SU-DHL-6 (cell line): ENCODE measurements at regions not wholly inside any gene's neighbourhood (a gene's known extent, or its start where the extent isn't known, plus 50 kb on each side); places are given as distances from the start of the nearest gene placed in this dataset.

Source experiments
- H2AFZ ChIP-seq: fragments of 200-600 bp; sonication (generic); 2 replicates; pipeline ENCODE4 v1.6.1; 2014; ENCODE audit warnings: low read depth, mild to moderate bottlenecking, moderate library complexity, mixed read lengths, antibody characterized with exemption, low read length; ENCODE audit not compliant: severe bottlenecking
- H3F3A ChIP-seq: fragments of 200-600 bp; shearing (Covaris generic); 2 replicates; pipeline ENCODE4 v1.6.0; 2016; ENCODE audit warnings: antibody characterized with exemption, mild to moderate bottlenecking; ENCODE audit not compliant: insufficient read depth
- H3K27ac ChIP-seq: fragments of 200-600 bp; sonication (generic); 2 replicates; pipeline ENCODE4 v1.5.1; 2016; ENCODE audit warnings: low read depth, mild to moderate bottlenecking, low read length, moderate library complexity, mixed read lengths
- H3K27me3 ChIP-seq: fragments of 200-600 bp; sonication (generic), shearing (Covaris generic); 2 replicates; pipeline ENCODE4 v1.6.0; 2014; ENCODE audit warnings: mild to moderate bottlenecking, low read length
- H3K36me3 ChIP-seq: fragments of 200-600 bp; sonication (generic); 2 replicates; pipeline ENCODE4 v1.6.1; 2014; ENCODE audit warnings: mild to moderate bottlenecking, low read length, mixed read lengths
- H3K4me2 ChIP-seq: fragments of 300-600, 200-600 bp; shearing (Covaris generic), sonication (generic); 2 replicates; pipeline ENCODE4 v1.6.0; 2014; ENCODE audit warnings: low read length, low read depth, mild to moderate bottlenecking; ENCODE audit not compliant: poor library complexity, severe bottlenecking
- H3K4me3 ChIP-seq: fragments of 200-600 bp; sonication (generic); 2 replicates; pipeline ENCODE4 v1.5.1; 2014; ENCODE audit warnings: antibody characterized with exemption, low read length, mild to moderate bottlenecking, mixed read lengths; ENCODE audit not compliant: insufficient read depth, poor library complexity, severe bottlenecking
- H3K79me2 ChIP-seq: fragments of 200-600 bp; sonication (generic); 2 replicates; pipeline ENCODE4 v1.6.1; 2014; ENCODE audit warnings: mild to moderate bottlenecking, low read length, moderate library complexity; ENCODE audit not compliant: insufficient read depth
- H3K9ac ChIP-seq: fragments of 200-600 bp; sonication (generic); 2 replicates; pipeline ENCODE4 v1.7.0; 2014; ENCODE audit warnings: mild to moderate bottlenecking, low read length
- H3K9me2 ChIP-seq: fragments of 200-600 bp; sonication (generic); replicated peaks from 2 replicates; pipeline ENCODE4 v1.6.1; 2014; ENCODE audit warnings: low read length; ENCODE audit not compliant: insufficient read depth
- H3K9me3 ChIP-seq: fragments of 200-600 bp; sonication (generic); 2 replicates; pipeline ENCODE4 v1.6.1; 2014; ENCODE audit warnings: low read length, mixed read lengths; ENCODE audit not compliant: insufficient read depth
- H4K20me1 ChIP-seq: fragments of 200-600 bp; sonication (generic); 2 replicates; pipeline ENCODE4 v1.6.1; 2014; ENCODE audit warnings: low read depth, mild to moderate bottlenecking, antibody characterized with exemption, low read length, moderate library complexity, mixed read lengths
- CTCF ChIP-seq: fragments of 200-600 bp; sonication (generic); IDR thresholded peaks from one replicate; pipeline ENCODE4 v1.5.1; 2017; ENCODE audit warnings: antibody characterized with exemption, mild to moderate bottlenecking, low read length, moderate library complexity; ENCODE audit not compliant: insufficient read depth, poor library complexity, severe bottlenecking
- EZH2phosphoT487 ChIP-seq: fragments of 200-600 bp; sonication (generic), shearing (Covaris generic); conservative IDR thresholded peaks from 2 replicates; pipeline ENCODE4 v1.6.1; 2018; ENCODE audit warnings: mild to moderate bottlenecking, antibody characterized with exemption, low read length, moderate library complexity, mixed read lengths

DNA sequence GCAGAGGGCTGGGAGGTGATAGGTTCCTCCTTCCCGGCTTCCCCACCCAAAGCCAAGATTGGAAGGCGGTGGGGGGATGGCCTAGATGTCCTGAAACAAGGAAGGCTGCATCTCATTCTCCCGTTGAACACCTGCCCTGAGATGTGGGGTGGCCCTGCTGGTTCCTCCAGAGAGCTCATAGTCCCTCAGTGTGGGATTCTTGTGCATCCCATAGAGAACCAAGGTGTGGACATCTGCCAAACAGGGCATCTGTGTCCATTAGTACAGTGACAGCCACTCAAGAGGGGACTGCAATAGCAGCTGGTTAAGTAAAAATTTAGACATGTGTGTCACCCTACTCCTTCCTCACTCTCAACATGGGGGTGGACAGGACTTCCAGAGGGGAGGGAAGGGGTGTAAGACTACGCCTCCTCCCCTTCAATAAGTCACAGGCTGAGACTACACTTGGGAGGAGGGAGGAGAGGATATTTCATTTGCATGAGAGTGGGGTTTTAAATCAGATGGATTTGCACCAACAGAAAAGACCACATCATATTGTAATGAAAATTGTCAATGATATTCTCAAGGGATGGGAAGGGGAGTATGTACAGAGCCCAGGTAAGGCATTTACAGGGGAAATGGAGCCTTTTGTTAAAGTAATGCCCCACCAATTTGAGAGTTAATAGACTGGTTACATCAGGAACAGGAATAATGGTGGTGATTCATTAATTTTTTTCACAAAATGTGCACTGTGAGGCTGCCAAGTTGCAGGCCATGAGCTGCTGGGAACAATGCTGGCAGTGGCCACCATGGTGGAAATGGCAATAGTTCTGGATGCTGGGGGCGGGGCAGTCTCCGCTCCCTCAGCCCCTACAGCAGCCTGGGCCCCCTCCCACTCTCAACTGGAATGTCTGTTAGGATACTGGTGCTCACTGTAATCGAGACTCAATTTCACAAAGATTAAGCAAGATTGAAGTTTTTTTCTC, 80.6 kb downstream of the TEX51 start:
- Histone ChIP-seq H3K27me3 (no peaks in the 10 kb centered on the region; the same call in 1 of the 2 replicates), H3K9me2 (no peaks in the 10 kb centered on the region), H3K4me2 (no peak overlapping the region), H3K4me3 (no peak overlapping the region), H3K79me2 (no peaks in the 10 kb centered on the region), H3F3A (no peaks in the 10 kb centered on the region), H3K9ac (no peak overlapping the region), H3K36me3 (no peaks in the 10 kb centered on the region), H3K27ac (no peak overlapping the region), H4K20me1 (no peaks in the 10 kb centered on the region), H3K9me3 (no peaks in the 10 kb centered on the region), H2AFZ (no peak overlapping the region)
- no peak for TF ChIP-seq CTCF
- TF ChIP-seq EZH2phosphoT487, result no peak

GRCh38 chr2:126981476-126981875, 82.8 kb downstream of the TEX51 start:
- no peaks in the 10 kb centered on the region for H4K20me1 ChIP-seq

GRCh38 chr2:126982935-126983334, 84.2 kb downstream of the TEX51 start:
- H4K20me1 ChIP-seq, result no peaks in the 10 kb centered on the region
- TF ChIP-seq EZH2phosphoT487, result no peak
- TF ChIP-seq CTCF, result no peak
- H3K36me3 ChIP-seq, result no peaks in the 10 kb centered on the region
- H3K4me3 ChIP-seq, result no peak overlapping the region
- no peaks in the 10 kb centered on the region for H3F3A ChIP-seq
- H2AFZ ChIP-seq, result no peak overlapping the region
- H3K27me3 ChIP-seq, result peaks cover 3% of the 10 kb centered on the region; the same call in 1 of the 2 replicates
- H3K9me2 ChIP-seq, result no peaks in the 10 kb centered on the region
- H3K9ac ChIP-seq, result no peak overlapping the region
- H3K79me2 ChIP-seq, result no peaks in the 10 kb centered on the region
- H3K4me2 ChIP-seq, result no peak overlapping the region
- no peaks in the 10 kb centered on the region for H3K9me3 ChIP-seq
- H3K27ac ChIP-seq, result no peak overlapping the region

More at GRCh38 chr2:126981476-126981875, 82.8 kb downstream of the TEX51 start:
- no peaks in the 10 kb centered on the region for H3F3A ChIP-seq
- H3K27ac ChIP-seq, result no peak overlapping the region
- no peak overlapping the region for H3K9ac ChIP-seq
- H3K9me3 ChIP-seq, result no peaks in the 10 kb centered on the region
- no peaks in the 10 kb centered on the region for H3K79me2 ChIP-seq
- TF ChIP-seq EZH2phosphoT487, result no peak
- no peak for TF ChIP-seq CTCF
- H2AFZ ChIP-seq, result no peak overlapping the region
- H3K4me2 ChIP-seq, result no peak overlapping the region
- no peaks in the 10 kb centered on the region for H3K36me3 ChIP-seq
- H3K27me3 ChIP-seq, result peaks cover 3% of the 10 kb centered on the region; the same call in 1 of the 2 replicates
- no peaks in the 10 kb centered on the region for H3K9me2 ChIP-seq
- no peak overlapping the region for H3K4me3 ChIP-seq
